HCT116 (cell line): ENCODE measurements at regions not wholly inside any gene's neighbourhood (a gene's known extent, or its start where the extent isn't known, plus 50 kb on each side); places are given as distances from the start of the nearest gene placed in this dataset.

Source experiments
- CTCF ChIP-seq, 3 experiments: fragments of 200-600 bp in 1 of 3; sonication (generic) in 1 of 3; IDR thresholded peaks in 2 of 3; conservative IDR thresholded peaks in 1 of 3; 2 replicates each; pipeline ENCODE4 v1.5.1; 2012 to 2017; ENCODE audit warnings: low read depth in 2 of 3, low read length in 2 of 3, antibody characterized with exemption in 1 of 3, borderline replicate concordance in 1 of 3, control low read depth in 1 of 3, mild to moderate bottlenecking in 1 of 3, mixed read lengths in 1 of 3, mixed run types in 1 of 3, moderate library complexity in 1 of 3; ENCODE audit not compliant: insufficient read depth in 1 of 3
- EGR1 ChIP-seq: IDR thresholded peaks from 2 replicates; pipeline ENCODE4 v1.6.1; 2012; ENCODE audit warnings: low read depth
- EZH2 ChIP-seq: fragments of 200-600 bp; sonication (generic); IDR thresholded peaks from 2 replicates; pipeline ENCODE4 v1.6.1; 2017; ENCODE audit warnings: antibody characterized with exemption, mixed run types
- RAD21 ChIP-seq: IDR thresholded peaks from 2 replicates; pipeline ENCODE4 v1.6.1; 2012; ENCODE audit warnings: low read depth, mild to moderate bottlenecking
- YY1 ChIP-seq: IDR thresholded peaks from 2 replicates; pipeline ENCODE4 v1.6.1; 2011; ENCODE audit warnings: low read length, low read depth, moderate library complexity, mild to moderate bottlenecking; ENCODE audit not compliant: insufficient replicate concordance; ENCODE audit errors: extremely low read depth

DNA sequence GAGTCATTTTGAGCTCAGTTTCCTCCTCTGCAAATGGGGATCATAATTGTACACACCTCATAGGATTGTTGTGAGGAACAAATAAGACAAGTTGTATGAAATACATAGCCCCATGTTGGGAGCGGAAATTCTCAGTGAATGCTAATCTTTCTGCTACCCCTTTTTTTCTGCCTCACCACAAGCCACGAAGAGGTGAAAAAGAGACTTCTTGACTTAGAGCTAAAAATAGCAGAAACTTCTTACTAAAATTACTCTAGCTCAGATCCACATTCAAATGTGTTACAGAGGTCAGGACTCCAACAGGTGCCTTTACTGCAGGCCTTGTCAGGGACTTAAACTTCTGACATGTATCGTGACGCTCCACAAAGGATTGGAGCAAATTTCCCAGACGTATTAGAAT, 128.5 kb downstream of the MIAT start:
- TF ChIP-seq CTCF (IDR thresholded peaks at IDR 0.05 in 2 of 3, conservative IDR thresholded peaks at IDR 0.05 in 1 of 3; ENCODE audit: borderline replicate concordance in 1 of 3, insufficient read depth in 1 of 3, low read depth in 2 of 3, low read length in 2 of 3) = no peak
- no peak for TF ChIP-seq EGR1
- TF ChIP-seq RAD21 = no peak
- TF ChIP-seq EZH2 = no peak
- no peak for TF ChIP-seq YY1
